Sigmoid colon (tissue), 4 donors: ENCODE measurements at regions not wholly inside any gene's neighbourhood (a gene's known extent, or its start where the extent isn't known, plus 50 kb on each side); places are given as distances from the start of the nearest gene placed in this dataset.

ENCODE experiments used
- CTCF ChIP-seq, 4 experiments: fragments of 450-650 bp in 3 of 4; fragments of 200-600 bp in 1 of 4; IDR thresholded peaks; one replicate each; pipeline ENCODE4 v1.5.1; 2016 to 2019; ENCODE audit warnings: antibody characterized with exemption in 4 of 4, mild to moderate bottlenecking in 3 of 4, moderate library complexity in 2 of 4
- POLR2AphosphoS5 ChIP-seq, 4 donors: sonication (generic); formaldehyde crosslinking; IDR thresholded peaks; one replicate each; pipeline ENCODE4 v1.6.1; 2017; ENCODE audit warnings: antibody characterized with exemption in 4 of 4

GRCh38 chr2:122590524-122590923 is 835.1 kb downstream of the TSN start:
- TF ChIP-seq CTCF (IDR thresholded peaks at IDR 0.05) = no peak
- TF ChIP-seq POLR2AphosphoS5 (IDR thresholded peaks at IDR 0.05) = no peak
